ENCODE measurements at regions not wholly inside any gene's neighbourhood (a gene's known extent, or its start where the extent isn't known, plus 50 kb on each side); places are given as distances from the start of the nearest gene placed in this dataset.

DNA sequence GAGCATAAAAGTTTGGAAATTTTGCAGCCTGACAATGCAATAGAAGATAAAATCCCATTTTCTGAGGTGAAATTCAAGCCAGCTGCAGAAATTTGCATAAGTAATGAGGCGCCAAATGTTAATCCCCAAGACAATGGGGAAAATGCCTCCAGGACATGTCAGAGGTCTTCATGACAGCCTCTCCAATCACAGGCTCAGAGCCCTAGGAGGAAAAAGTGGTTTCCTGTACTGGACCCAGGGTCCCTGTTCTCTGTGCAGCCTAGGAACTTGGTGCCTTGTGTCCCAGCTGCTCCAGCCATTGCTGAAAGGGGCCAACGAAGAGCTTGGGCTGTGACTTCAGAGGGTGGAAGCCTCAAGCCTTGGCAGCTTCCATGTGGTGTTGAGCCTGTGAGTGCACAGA lies 1218.1 kb downstream of the GALC start:
- no peaks in the 10 kb centered on the region for H3K27me3 ChIP-seq
- no peaks in the 10 kb centered on the region for H3K9me3 ChIP-seq
- no peaks in the 10 kb centered on the region for H3K36me3 ChIP-seq
- no peak overlapping the region for H3K27ac ChIP-seq (replicated peaks in 1 of 4)
- no peak overlapping the region for H3K4me3 ChIP-seq
- intact Hi-C loops (cut with DNase I) = no loop called here
- no peak for TF ChIP-seq POLR2A (IDR thresholded peaks at IDR 0.05; ENCODE audit: low read depth)
- TF ChIP-seq EP300 (IDR thresholded peaks at IDR 0.05) = no peak
- TF ChIP-seq POLR2AphosphoS5 (IDR thresholded peaks at IDR 0.05) = no peak
- TF ChIP-seq, protein P1, sequence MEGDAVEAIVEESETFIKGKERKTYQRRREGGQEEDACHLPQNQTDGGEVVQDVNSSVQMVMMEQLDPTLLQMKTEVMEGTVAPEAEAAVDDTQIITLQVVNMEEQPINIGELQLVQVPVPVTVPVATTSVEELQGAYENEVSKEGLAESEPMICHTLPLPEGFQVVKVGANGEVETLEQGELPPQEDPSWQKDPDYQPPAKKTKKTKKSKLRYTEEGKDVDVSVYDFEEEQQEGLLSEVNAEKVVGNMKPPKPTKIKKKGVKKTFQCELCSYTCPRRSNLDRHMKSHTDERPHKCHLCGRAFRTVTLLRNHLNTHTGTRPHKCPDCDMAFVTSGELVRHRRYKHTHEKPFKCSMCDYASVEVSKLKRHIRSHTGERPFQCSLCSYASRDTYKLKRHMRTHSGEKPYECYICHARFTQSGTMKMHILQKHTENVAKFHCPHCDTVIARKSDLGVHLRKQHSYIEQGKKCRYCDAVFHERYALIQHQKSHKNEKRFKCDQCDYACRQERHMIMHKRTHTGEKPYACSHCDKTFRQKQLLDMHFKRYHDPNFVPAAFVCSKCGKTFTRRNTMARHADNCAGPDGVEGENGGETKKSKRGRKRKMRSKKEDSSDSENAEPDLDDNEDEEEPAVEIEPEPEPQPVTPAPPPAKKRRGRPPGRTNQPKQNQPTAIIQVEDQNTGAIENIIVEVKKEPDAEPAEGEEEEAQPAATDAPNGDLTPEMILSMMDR (IDR thresholded peaks at IDR 0.05) = no peak
- 45% methylated on average over 2 of the region's 2 CpGs for WGBS
- no peak for DNase-seq (ENCODE audit: extremely low spot score)
- no peaks in the 10 kb centered on the region for H3K4me1 ChIP-seq

DNA sequence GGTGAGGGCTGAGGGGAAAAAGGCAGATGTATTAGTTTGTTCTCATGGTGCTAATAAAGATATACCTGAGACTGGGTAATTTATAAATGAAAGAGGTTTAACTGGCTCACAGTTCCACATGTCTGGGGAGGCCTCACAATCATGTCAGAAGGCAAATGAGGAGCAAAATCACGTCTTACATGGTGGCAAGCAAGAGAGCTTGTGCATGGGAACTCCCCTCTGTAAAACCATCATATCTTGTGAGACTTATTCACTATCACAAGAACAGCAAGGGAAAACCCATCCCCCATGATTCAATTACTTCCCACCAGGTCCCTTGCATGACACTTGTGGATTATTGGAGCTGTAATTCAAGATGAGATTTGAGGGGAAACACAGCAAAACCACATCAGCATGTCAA lies 1220.9 kb downstream of the GALC start:
- Histone ChIP-seq H3K9me3 (no peaks in the 10 kb centered on the region), H3K27me3 (no peaks in the 10 kb centered on the region), H3K4me3 (no peak overlapping the region), H3K4me1 (no peaks in the 10 kb centered on the region), H3K27ac (replicated peaks in 1 of 4) (no peak overlapping the region), H3K36me3 (no peaks in the 10 kb centered on the region)
- TF ChIP-seq POLR2A (IDR thresholded peaks at IDR 0.05; ENCODE audit: low read depth) (no peak), EP300 (IDR thresholded peaks at IDR 0.05) (no peak), POLR2AphosphoS5 (IDR thresholded peaks at IDR 0.05) (no peak)
- TF ChIP-seq, protein P1 (IDR thresholded peaks at IDR 0.05) = no peak
- intact Hi-C loops (cut with DNase I) = no loop called here
- no peak for DNase-seq (ENCODE audit: extremely low spot score)
- WGBS = 45% methylated on average over 1 of the region's 1 CpG

- Histone ChIP-seq H3K36me3 (no peaks in the 10 kb centered on the region), H3K4me1 (no peaks in the 10 kb centered on the region), H3K9me3 (no peaks in the 10 kb centered on the region), H3K27ac (replicated peaks in 1 of 4) (no peak overlapping the region), H3K4me3 (no peak overlapping the region), H3K27me3 (no peaks in the 10 kb centered on the region)
- no peak for DNase-seq (ENCODE audit: extremely low spot score)
- TF ChIP-seq, protein P1 (IDR thresholded peaks at IDR 0.05) = no peak
- TF ChIP-seq POLR2A (IDR thresholded peaks at IDR 0.05; ENCODE audit: low read depth) (no peak), POLR2AphosphoS5 (IDR thresholded peaks at IDR 0.05) (no peak), EP300 (IDR thresholded peaks at IDR 0.05) (no peak)
- intact Hi-C loops (cut with DNase I) = no loop called here
- 93% methylated on average over 3 of the region's 3 CpGs for WGBS
Observed at GRCh38 chr14:86770186-86770585, 1222.8 kb downstream of the GALC start.

DNA sequence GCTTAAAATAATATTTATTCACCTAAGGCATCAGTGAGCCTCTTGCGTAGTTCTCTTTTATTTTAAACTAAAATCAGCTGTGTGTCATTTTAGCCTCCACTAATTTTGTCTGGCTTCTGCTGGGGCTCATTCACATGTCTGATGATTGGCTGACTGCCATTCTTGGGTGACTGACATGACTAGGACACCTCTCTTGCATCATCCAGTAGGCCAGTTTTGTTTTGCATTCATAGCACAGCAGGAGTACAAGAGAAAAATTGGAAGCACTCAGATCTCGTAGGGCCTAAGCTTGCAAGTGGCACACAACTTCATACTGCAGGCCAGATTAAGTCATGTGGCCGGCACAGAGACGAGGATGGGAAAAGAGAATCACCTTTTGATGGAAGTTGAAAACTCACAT lies 1226.5 kb downstream of the GALC start:
- Histone ChIP-seq H3K4me1 (no peaks in the 10 kb centered on the region), H3K27ac (replicated peaks in 1 of 4) (no peak overlapping the region), H3K4me3 (no peak overlapping the region), H3K27me3 (no peaks in the 10 kb centered on the region), H3K36me3 (no peaks in the 10 kb centered on the region), H3K9me3 (no peaks in the 10 kb centered on the region)
- 84% methylated on average over 4 of the region's 4 CpGs for WGBS
- intact Hi-C loops (cut with DNase I) = no loop called here
- TF ChIP-seq, protein P1 (IDR thresholded peaks at IDR 0.05) = no peak
- TF ChIP-seq EP300 (IDR thresholded peaks at IDR 0.05) (no peak), POLR2AphosphoS5 (IDR thresholded peaks at IDR 0.05) (no peak), POLR2A (IDR thresholded peaks at IDR 0.05; ENCODE audit: low read depth) (no peak)
- DNase-seq (ENCODE audit: extremely low spot score) = no peak

DNA sequence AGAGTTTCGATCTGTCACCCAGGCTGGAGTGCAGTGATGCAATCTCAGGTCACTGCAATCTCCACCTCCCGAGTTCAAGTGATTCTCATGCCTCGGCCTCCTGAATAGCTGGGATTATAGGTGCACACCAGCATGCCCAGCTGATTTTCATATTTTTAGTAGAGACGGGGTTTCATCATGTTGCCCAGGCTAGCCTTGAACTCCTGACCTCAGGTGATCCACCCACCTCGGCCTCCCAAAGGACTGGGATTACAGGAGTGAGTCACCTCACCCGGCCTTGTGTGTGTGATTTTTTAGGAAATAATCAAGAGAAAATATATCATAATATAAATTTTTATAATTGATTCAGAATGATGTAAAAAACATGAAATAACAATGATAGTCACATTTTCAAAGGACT lies 1231.4 kb downstream of the GALC start:
- intact Hi-C loops (cut with DNase I) = no loop called here
- Histone ChIP-seq H3K27me3 (no peaks in the 10 kb centered on the region), H3K27ac (replicated peaks in 1 of 4) (no peak overlapping the region), H3K4me1 (no peaks in the 10 kb centered on the region), H3K36me3 (no peaks in the 10 kb centered on the region), H3K4me3 (no peak overlapping the region), H3K9me3 (no peaks in the 10 kb centered on the region)
- no peak for DNase-seq (ENCODE audit: extremely low spot score)
- WGBS = 91% methylated on average over 6 of the region's 6 CpGs
- TF ChIP-seq, protein P1 (IDR thresholded peaks at IDR 0.05) = no peak
- TF ChIP-seq POLR2AphosphoS5 (IDR thresholded peaks at IDR 0.05) (no peak), POLR2A (IDR thresholded peaks at IDR 0.05; ENCODE audit: low read depth) (no peak), EP300 (IDR thresholded peaks at IDR 0.05) (no peak)
